Endothelial cell of umbilical vein (primary cell): ENCODE measurements at regions not wholly inside any gene's neighbourhood (a gene's known extent, or its start where the extent isn't known, plus 50 kb on each side); places are given as distances from the start of the nearest gene placed in this dataset.

Source experiments
- BruUV-seq: library from RNA; stranded (reverse); fragments of 400-500 nt; replicated peaks from 2 replicates; lab custom pipeline; 2021; lab: Mats Ljungman, UMichigan
- CTCF ChIA-PET: fragments of 300-600, 350-600 bp; sonication (Branson Sonifier 250); formaldehyde crosslinking; loops from one replicate; lab custom pipeline; 2021; ENCODE audit warnings: antibody characterized with exemption, inconsistent platforms; lab: Charles Lee
- POLR2A ChIA-PET: fragments of 300-600, 350-600 bp; sonication (Branson Sonifier 250); formaldehyde crosslinking; loops from one replicate; lab custom pipeline; 2021; ENCODE audit warnings: antibody characterized with exemption, inconsistent platforms; lab: Charles Lee
- DNase-seq: peaks from one replicate; pipeline ENCODE4 v3.0.0-alpha.2; 2011; ENCODE audit warnings: low read depth, low spot score
- FAIRE-seq: peaks from 2 replicates; lab custom pipeline; 2011; peaks lifted over from hg19 to GRCh38; lab: Jason Lieb, UNC
- H2AFZ ChIP-seq: 2 replicates; pipeline ENCODE4 v1.6.0; 2012; ENCODE audit warnings: low read depth, low read length, control low read depth, inconsistent platforms
- H3K27ac ChIP-seq: 2 replicates; pipeline ENCODE4 v1.5.1; 2011; ENCODE audit warnings: low read depth, mild to moderate bottlenecking, control low read depth, low read length, moderate library complexity; ENCODE audit not compliant: insufficient read depth
- H3K27me3 ChIP-seq, 2 experiments: 2 replicates each; pipeline versions ENCODE4 v1.6.0 to v1.6.1; 2011; ENCODE audit warnings: low read length in 2 of 2, mixed read lengths in 1 of 2; ENCODE audit not compliant: control insufficient read depth in 2 of 2, insufficient read depth in 2 of 2
- H3K36me3 ChIP-seq, 2 experiments: 2 replicates in 1 of 2; 3 replicates in 1 of 2; pipeline ENCODE4 v1.5.1; 2011; ENCODE audit warnings: low read length in 2 of 2, mild to moderate bottlenecking in 1 of 2, moderate library complexity in 1 of 2; ENCODE audit not compliant: control insufficient read depth in 2 of 2, insufficient read depth in 2 of 2; ENCODE audit errors: extremely low read depth in 1 of 2
- H3K4me1 ChIP-seq: 3 replicates; pipeline ENCODE4 v1.5.1; 2011; ENCODE audit warnings: mild to moderate bottlenecking, low read length; ENCODE audit not compliant: control insufficient read depth, insufficient read depth; ENCODE audit errors: extremely low read depth
- H3K4me2 ChIP-seq: 2 replicates; pipeline ENCODE4 v1.6.1; 2011; ENCODE audit warnings: low read length, control low read depth, mixed read lengths; ENCODE audit not compliant: insufficient read depth
- H3K4me3 ChIP-seq, 3 experiments: fragments of 200-600 bp in 1 of 3; sonication (generic), shearing (Covaris generic) in 1 of 3; replicated peaks in 1 of 3; 2 replicates each; pipeline ENCODE4 v1.5.1; 2011 to 2016; ENCODE audit warnings: control low read depth in 3 of 3, low read length in 3 of 3, mild to moderate bottlenecking in 2 of 3, inconsistent platforms in 1 of 3, low read depth in 1 of 3, moderate library complexity in 1 of 3; ENCODE audit not compliant: insufficient read depth in 1 of 3
- H3K79me2 ChIP-seq: 2 replicates; pipeline ENCODE4 v1.6.0; 2012; ENCODE audit warnings: low read length, inconsistent platforms; ENCODE audit not compliant: control insufficient read depth, insufficient read depth
- H3K9ac ChIP-seq: replicated peaks from 2 replicates; pipeline ENCODE3; 2011; ENCODE audit warnings: low read length, control low read depth; ENCODE audit not compliant: insufficient read depth; ENCODE audit errors: extremely low read depth
- H3K9me1 ChIP-seq: replicated peaks from 3 replicates; pipeline ENCODE4 v1.6.0; 2011; ENCODE audit warnings: mild to moderate bottlenecking, low read length; ENCODE audit not compliant: control insufficient read depth, insufficient read depth; ENCODE audit errors: extremely low read depth
- H3K9me3 ChIP-seq: replicated peaks from 2 replicates; pipeline ENCODE4 v1.5.1; 2012; ENCODE audit warnings: low read length, inconsistent platforms; ENCODE audit not compliant: control insufficient read depth, insufficient read depth
- H4K20me1 ChIP-seq: replicated peaks from 2 replicates; pipeline ENCODE3; 2011; ENCODE audit warnings: mild to moderate bottlenecking, low read length; ENCODE audit not compliant: control insufficient read depth, insufficient read depth; ENCODE audit errors: extremely low read depth
- EZH2 ChIP-seq: IDR thresholded peaks from 2 replicates; pipeline ENCODE4 v1.6.1; 2012; ENCODE audit warnings: borderline replicate concordance, low read depth, mild to moderate bottlenecking, moderate library complexity, low read length, inconsistent platforms; ENCODE audit not compliant: severe bottlenecking
- FOS ChIP-seq: IDR thresholded peaks from 2 replicates; pipeline ENCODE4 v1.6.1; 2011; ENCODE audit warnings: mild to moderate bottlenecking, low read length, moderate library complexity, borderline replicate concordance; ENCODE audit not compliant: insufficient read depth
- GATA2 ChIP-seq: IDR thresholded peaks from 2 replicates; pipeline ENCODE4 v1.7.0; 2011; ENCODE audit warnings: low read depth, mild to moderate bottlenecking, moderate library complexity, mixed read lengths, low read length; ENCODE audit not compliant: insufficient read length, insufficient read depth
- JUN ChIP-seq: IDR thresholded peaks from 2 replicates; pipeline ENCODE4 v1.6.1; 2011; ENCODE audit warnings: borderline replicate concordance, low read depth; ENCODE audit not compliant: insufficient read length, insufficient read depth
- MYC ChIP-seq: IDR thresholded peaks from one replicate; pipeline ENCODE4 v1.6.1; 2011; ENCODE audit warnings: mild to moderate bottlenecking, low read depth, low read length
- POLR2A ChIP-seq: IDR thresholded peaks from 2 replicates; pipeline ENCODE4 v1.6.1; 2012; ENCODE audit warnings: low read depth, mild to moderate bottlenecking, control low read depth, low read length
- POLR2AphosphoS5 ChIP-seq: IDR thresholded peaks from 2 replicates; pipeline ENCODE4 v1.6.1; 2012; ENCODE audit warnings: low read depth, mild to moderate bottlenecking, control low read depth, low read length, moderate library complexity; ENCODE audit not compliant: insufficient read depth
- dilution Hi-C: fragments of 300-500 bp; cut with MboI; formaldehyde crosslinking; loops from one replicate; pipeline ENCODE4 v1.15.0; 2019; ENCODE audit warnings: low sequenced_read_pairs; ENCODE audit not compliant: extremely low pct_ligation_motif_present
- intact Hi-C: fragments of 100-400 bp; cut with micrococcal nuclease; formaldehyde crosslinking; loops from one replicate; pipeline ENCODE4 v1.10.0; 2022
- TF ChIP-seq, protein P1 (sequence below), 2 donors: IDR thresholded peaks; 1 replicate in 1 of 2; 2 replicates in 1 of 2; pipeline ENCODE4 v1.5.1; 2011; ENCODE audit warnings: low read length in 2 of 2, mild to moderate bottlenecking in 2 of 2, moderate library complexity in 2 of 2, control low read depth in 1 of 2, inconsistent platforms in 1 of 2, low read depth in 1 of 2; ENCODE audit not compliant: insufficient read depth in 1 of 2; ENCODE audit errors: extremely low read depth in 1 of 2
- TF ChIP-seq, protein P2 (sequence below): IDR thresholded peaks from 2 replicates; pipeline ENCODE4 v1.6.1; 2011; ENCODE audit not compliant: insufficient read depth, insufficient read length

GRCh38 chr10:80760914-80761371, 223.2 kb downstream of the SH2D4B start:
- POLR2A ChIA-PET = no interaction called here
- BruUV-seq = no TSS peak
- CTCF ChIA-PET = no interaction called here
- H3K4me3 ChIP-seq = no peak overlapping the region
- H3K36me3 ChIP-seq = no peaks in the 10 kb centered on the region
- no peaks in the 10 kb centered on the region for H3K4me1 ChIP-seq
- dilution Hi-C loops = no loop called here
- H3K27ac ChIP-seq = no peak overlapping the region
- no peaks in the 10 kb centered on the region for H4K20me1 ChIP-seq
- no peak overlapping the region for H3K4me2 ChIP-seq
- no peaks in the 10 kb centered on the region for H3K27me3 ChIP-seq
- H3K9ac ChIP-seq = no peak overlapping the region
- H3K79me2 ChIP-seq = no peaks in the 10 kb centered on the region
- TF ChIP-seq EZH2 (no peak), POLR2A (no peak), MYC (no peak), JUN (no peak), FOS (no peak), POLR2AphosphoS5 (no peak), GATA2 (no peak)
- TF ChIP-seq, protein P1, sequence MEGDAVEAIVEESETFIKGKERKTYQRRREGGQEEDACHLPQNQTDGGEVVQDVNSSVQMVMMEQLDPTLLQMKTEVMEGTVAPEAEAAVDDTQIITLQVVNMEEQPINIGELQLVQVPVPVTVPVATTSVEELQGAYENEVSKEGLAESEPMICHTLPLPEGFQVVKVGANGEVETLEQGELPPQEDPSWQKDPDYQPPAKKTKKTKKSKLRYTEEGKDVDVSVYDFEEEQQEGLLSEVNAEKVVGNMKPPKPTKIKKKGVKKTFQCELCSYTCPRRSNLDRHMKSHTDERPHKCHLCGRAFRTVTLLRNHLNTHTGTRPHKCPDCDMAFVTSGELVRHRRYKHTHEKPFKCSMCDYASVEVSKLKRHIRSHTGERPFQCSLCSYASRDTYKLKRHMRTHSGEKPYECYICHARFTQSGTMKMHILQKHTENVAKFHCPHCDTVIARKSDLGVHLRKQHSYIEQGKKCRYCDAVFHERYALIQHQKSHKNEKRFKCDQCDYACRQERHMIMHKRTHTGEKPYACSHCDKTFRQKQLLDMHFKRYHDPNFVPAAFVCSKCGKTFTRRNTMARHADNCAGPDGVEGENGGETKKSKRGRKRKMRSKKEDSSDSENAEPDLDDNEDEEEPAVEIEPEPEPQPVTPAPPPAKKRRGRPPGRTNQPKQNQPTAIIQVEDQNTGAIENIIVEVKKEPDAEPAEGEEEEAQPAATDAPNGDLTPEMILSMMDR (IDR thresholded peaks at IDR 0.05; ENCODE audit: extremely low read depth in 1 of 2, insufficient read depth in 1 of 2, low read depth in 1 of 2, low read length in 2 of 2) = no peak
- TF ChIP-seq, protein P2, sequence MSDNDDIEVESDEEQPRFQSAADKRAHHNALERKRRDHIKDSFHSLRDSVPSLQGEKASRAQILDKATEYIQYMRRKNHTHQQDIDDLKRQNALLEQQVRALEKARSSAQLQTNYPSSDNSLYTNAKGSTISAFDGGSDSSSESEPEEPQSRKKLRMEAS = no peak
- no peak overlapping the region for H2AFZ ChIP-seq
- H3K9me3 ChIP-seq = no peaks in the 10 kb centered on the region
- no peaks in the 10 kb centered on the region for H3K9me1 ChIP-seq
- DNase-seq = no peak
- intact Hi-C loops = no loop called here
- no peak for FAIRE-seq
